Upper lobe of right lung (tissue), 1 donor: ENCODE measurements at regions not wholly inside any gene's neighbourhood (a gene's known extent, or its start where the extent isn't known, plus 50 kb on each side); places are given as distances from the start of the nearest gene placed in this dataset.
A peak's percentile ranks its signal among the peaks of the same experiment; 100 is the strongest.

Experiments
- ATAC-seq: fragments of 200-7000 bp; cut with Tn5 transposase; one replicate; pipeline ENCODE4 v1.9.1; 2020; ENCODE audit warnings: mild to moderate bottlenecking, moderate library complexity
- DNase-seq: peaks from one replicate; pipeline ENCODE4 v3.0.0-alpha.2; 2020
- H3K27ac ChIP-seq: fragments of 200-600 bp; one replicate; pipeline ENCODE4 v1.8.0; 2022
- H3K27me3 ChIP-seq: fragments of 200-600 bp; one replicate; pipeline ENCODE4 v1.8.0; 2022; ENCODE audit warnings: mild to moderate bottlenecking
- H3K36me3 ChIP-seq: fragments of 200-600 bp; one replicate; pipeline ENCODE4 v1.8.0; 2022
- H3K4me1 ChIP-seq: fragments of 200-600 bp; one replicate; pipeline ENCODE4 v1.8.0; 2022
- H3K4me3 ChIP-seq: fragments of 200-600 bp; one replicate; pipeline ENCODE4 v1.8.0; 2022; ENCODE audit warnings: mild to moderate bottlenecking
- H3K9me3 ChIP-seq: fragments of 200-600 bp; one replicate; pipeline ENCODE4 v1.8.0; 2022
- intact Hi-C: fragments of 100-400 bp; cut with DNase I; formaldehyde crosslinking; loops from one replicate; pipeline ENCODE4 v1.11.0; 2022
- TF ChIP-seq, protein P1 (sequence below): fragments of 200-600 bp; IDR thresholded peaks from one replicate; pipeline ENCODE4 v1.8.0; 2022; ENCODE audit warnings: antibody characterized with exemption
- donor health status: DM: no; HTN: yes; CAD: no; lungs with severe emphysema.

DNA sequence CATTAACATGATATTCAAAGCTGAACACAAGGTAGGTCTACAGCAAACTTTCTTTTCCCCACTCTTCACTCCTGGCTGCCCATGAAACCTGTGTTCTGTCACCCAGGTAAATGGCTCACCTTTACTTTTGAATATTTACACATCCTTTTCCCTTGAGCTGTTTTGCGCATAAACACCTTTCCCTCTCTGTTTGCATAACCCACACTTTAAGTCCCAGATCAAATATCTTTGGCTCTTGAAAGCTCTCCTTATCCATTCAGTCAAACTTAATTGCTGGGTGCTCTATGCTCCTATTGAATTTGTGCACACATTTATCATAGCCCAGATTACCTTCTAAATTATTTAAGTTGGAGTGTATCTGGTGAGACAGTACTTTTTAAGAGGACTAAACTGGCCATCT lies 51.7 kb upstream of the ATP8A1 start:
- TF ChIP-seq, protein P1, sequence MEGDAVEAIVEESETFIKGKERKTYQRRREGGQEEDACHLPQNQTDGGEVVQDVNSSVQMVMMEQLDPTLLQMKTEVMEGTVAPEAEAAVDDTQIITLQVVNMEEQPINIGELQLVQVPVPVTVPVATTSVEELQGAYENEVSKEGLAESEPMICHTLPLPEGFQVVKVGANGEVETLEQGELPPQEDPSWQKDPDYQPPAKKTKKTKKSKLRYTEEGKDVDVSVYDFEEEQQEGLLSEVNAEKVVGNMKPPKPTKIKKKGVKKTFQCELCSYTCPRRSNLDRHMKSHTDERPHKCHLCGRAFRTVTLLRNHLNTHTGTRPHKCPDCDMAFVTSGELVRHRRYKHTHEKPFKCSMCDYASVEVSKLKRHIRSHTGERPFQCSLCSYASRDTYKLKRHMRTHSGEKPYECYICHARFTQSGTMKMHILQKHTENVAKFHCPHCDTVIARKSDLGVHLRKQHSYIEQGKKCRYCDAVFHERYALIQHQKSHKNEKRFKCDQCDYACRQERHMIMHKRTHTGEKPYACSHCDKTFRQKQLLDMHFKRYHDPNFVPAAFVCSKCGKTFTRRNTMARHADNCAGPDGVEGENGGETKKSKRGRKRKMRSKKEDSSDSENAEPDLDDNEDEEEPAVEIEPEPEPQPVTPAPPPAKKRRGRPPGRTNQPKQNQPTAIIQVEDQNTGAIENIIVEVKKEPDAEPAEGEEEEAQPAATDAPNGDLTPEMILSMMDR = no peak
- DNase-seq (no peak), ATAC-seq (peak; percentile 85)
- no peaks in the 10 kb centered on the region for H3K9me3 ChIP-seq
- intact Hi-C loops = no loop called here
- H3K27ac ChIP-seq = no peak overlapping the region
- H3K4me3 ChIP-seq = no peak overlapping the region
- H3K4me1 ChIP-seq = no peaks in the 10 kb centered on the region
- H3K36me3 ChIP-seq = no peaks in the 10 kb centered on the region
- H3K27me3 ChIP-seq = no peaks in the 10 kb centered on the region
